ENCODE measurements at regions not wholly inside any gene's neighbourhood (a gene's known extent, or its start where the extent isn't known, plus 50 kb on each side); places are given as distances from the start of the nearest gene placed in this dataset.
"Not testable (repeated sequence)": the region's sequence is repeated elsewhere in the genome, so short reads cannot be mapped to it uniquely, and the experiment has no call there.

DNA sequence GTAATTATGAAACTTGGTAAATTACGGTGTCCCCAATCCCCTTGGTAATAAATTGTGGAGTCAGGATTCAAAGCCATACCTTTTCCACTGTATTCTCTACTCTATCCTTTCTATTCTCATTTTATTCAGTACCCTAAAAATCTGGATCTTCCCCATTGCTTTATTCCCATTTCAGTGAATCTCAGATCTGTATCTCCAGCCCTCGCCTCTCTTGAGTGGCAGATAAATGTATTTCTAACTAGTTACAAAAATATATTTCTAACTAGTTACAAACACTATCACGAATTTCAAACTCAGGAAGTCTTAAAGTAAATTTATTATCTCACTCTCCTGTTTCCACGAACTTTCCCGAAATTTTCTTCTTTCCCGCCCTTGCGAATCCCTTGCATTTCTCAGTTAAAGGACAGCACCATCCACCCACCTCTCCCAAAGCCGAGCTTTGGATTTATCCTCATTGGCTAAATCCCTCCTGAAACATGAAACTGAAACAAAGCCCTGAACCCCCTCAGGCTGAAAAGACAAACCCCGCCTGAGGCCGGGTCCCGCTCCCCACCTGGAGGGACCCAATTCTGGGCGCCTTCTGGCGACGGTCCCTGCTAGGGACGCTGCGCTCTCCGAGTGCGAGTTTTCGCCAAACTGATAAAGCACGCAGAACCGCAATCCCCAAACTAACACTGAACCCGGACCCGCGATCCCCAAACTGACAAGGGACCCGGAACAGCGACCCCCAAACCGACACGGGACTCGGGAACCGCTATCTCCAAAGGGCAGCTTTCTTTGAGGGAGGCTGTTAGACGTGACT is 164.3 kb upstream of the PABPC3 start:
- no peak for DNase-seq

GRCh38 chr13:24933106-24934023 is 162.6 kb upstream of the PABPC3 start:
- not testable (repeated sequence) for DNase-seq

- not testable (repeated sequence) for DNase-seq
Measured at GRCh38 chr13:24934024-24934385, 161.9 kb upstream of the PABPC3 start.

GRCh38 chr13:24938966-24939365 is 157.0 kb upstream of the PABPC3 start:
- no peak for DNase-seq

DNA sequence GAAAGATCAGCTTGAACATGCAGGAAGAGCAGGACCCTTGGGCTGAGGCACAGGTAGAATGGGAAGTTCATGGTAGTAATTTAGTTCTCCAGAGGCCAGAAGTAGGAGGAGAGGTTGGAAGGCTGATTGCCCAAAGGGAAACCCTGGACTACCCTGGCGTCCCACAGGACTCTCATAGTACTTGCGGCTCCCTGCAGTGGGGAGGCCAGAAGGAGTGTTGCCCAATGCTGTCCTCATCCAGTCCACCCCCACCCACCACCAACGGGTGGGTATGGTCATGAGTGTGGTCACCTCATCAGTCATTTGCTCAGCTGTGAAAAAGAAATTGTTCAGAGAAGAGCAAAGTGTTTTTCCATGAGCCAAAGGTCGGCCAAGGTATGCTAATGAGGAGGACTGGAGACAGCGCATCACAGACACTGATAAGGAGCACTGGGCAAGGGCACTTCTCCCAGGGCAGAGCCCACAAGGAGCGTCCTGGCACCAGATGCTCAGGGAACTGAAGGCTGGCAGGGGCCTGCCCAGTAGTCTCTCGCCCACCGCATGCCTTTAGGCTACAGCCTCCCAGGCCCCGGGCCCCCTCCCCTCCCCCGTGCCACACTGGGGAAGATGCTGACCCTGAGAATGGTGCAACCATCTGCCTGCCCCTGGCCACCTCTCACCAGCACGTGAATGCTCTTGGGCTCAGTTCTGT is 154.8 kb upstream of the PABPC3 start:
- not testable (repeated sequence) for DNase-seq

DNA sequence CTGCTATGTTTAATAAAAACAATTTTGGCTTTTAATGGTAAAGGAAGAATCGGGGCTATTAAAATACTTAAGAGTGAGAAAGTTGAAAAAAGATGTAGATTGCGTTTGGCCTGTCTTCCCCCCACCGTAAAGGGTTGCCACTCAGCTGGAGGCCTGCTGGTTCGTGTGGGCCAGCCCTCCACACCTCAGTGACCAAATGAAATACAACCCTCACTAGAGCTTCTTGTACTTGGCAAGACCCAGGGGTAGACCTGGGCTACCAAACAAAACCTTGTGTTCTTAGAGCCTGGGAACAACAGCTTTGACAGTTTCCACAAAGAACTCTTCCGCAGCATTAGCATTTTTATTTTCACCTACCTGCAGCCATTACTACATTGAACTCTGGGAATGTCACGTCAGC is 152.8 kb upstream of the PABPC3 start:
- DNase-seq = no peak

- DNase-seq = not testable (repeated sequence)
Measured at GRCh38 chr13:24944073-24944472, 151.9 kb upstream of the PABPC3 start.

GRCh38 chr13:24948977-24949376 is 147.0 kb upstream of the PABPC3 start:
- DNase-seq = not testable (repeated sequence)

DNA sequence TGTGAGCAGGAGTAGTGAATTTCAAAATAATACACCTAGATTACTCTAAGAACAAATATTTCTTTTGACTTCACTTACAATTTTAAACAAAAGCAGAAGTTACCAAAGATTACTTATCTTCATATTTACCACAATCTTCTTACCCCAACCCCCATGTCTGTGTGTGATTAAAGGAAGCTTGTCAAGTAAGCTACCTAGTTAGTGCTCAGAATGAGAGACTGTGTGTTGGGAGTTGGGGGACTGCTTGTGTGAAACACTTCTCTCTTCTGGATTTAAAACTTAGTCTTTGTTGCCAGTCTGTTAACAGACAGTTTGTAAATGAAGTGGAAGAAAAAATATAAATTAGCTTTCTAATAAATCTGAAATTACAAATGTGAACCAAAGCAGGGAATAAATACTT is 145.3 kb upstream of the PABPC3 start:
- DNase-seq = not testable (repeated sequence)

DNA sequence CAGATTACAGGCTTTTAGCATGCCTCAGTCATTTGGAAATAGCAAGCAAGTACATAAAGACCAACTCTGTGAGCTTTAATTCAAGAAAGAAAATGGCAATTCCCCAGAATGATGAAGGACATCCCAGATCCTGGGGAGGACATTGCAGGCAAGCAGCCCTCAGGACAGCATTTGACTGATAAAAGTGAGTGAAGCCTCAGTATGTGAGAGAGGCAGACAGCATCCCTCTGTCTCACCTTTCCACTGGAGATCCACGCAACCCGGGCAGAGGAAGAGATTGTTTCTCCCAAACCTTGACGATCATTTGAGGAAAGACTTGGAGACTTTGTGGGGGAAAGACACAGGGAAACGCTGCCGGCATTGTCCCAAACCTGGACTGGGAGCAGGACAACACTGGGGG is 128.0 kb upstream of the PABPC3 start:
- DNase-seq = not testable (repeated sequence)

DNA sequence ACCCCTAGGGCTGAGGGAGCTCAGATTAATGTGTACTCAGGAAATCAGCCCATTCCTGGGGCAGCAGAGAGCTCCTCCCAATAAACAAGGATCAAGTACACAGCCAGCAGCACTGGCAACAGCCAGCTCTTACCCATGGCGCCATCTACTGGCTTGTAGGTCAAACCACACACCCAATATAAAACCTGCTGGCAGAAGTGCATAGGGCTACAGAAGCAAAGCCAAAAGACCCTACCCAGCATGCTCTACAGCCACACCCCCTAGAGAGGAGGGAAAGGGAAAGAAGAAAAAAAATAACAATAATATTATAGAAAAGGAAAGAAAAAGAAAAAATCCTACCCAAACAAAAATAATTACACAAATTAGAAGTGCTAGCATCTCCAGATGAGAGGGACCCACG is 127.5 kb upstream of the PABPC3 start:
- DNase-seq = not testable (repeated sequence)

- not testable (repeated sequence) for DNase-seq
Measured at GRCh38 chr13:24973102-24973501, 122.8 kb upstream of the PABPC3 start.

GRCh38 chr13:24981181-24981803 is 114.6 kb upstream of the PABPC3 start:
- not testable (repeated sequence) for DNase-seq

- DNase-seq = peak; percentile 17
Measured at GRCh38 chr13:24982333-24982999, 113.5 kb upstream of the PABPC3 start.

GRCh38 chr13:24983094-24983493 is 112.8 kb upstream of the PABPC3 start:
- no peak for DNase-seq

DNA sequence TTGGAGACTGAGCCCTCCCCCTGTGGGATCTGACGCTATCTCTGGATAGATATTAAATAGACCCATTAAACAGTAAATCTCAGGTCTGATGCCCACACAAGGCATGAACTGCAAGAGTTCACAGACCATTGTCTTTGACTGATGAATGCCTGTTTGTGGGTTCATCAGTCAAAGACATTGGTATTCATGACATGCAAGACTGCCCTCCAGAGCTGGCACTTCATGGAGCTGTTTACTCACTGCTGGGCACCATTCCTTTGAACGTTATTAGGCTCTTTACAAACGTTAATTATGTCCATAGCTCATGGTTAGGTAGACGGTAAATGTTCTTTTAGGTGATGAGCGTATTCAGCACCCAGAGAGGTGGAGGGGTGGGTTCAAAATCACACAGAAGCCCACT is 111.8 kb upstream of the PABPC3 start:
- DNase-seq = no peak

- no peak for DNase-seq
Measured at GRCh38 chr13:24985107-24985506, 110.8 kb upstream of the PABPC3 start.

DNA sequence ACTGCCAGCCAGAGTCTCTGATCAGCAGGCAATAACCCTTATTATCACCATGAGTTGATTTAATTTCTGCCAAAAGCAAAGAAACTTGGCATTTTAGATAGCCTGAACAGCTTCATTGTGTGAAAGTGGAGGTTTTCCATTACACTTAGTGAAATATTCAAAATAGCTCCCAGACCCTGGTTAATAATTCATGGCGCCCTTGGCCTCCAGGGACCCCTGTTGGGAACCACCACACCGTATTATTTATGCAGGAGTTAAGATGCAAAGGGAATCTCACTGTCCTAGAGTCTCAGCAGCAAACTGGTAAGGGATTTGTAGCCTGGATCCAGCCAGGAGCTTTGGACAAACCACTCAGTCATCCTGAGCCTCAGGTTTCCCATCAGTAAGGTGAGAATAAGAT is 110.0 kb upstream of the PABPC3 start:
- DNase-seq = no peak

DNA sequence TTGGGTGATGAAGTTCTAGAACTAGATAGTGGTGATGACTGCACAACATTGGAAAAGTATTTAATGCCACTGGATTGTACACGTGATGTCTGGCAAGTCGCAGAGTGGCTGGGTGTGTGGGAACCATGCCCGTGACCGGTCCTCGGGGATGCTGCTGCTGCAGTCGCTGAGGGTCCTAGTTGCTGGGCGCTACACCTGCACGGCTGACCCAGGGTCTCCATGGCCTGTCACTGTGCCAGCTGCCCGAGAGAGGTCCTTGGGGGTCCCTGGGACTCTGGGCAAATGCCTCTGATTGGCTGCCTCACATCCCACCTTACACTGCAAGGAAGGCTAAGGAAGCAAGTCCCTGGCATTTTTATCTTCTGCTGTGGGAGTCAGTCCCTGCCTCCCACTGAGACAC is 109.1 kb upstream of the PABPC3 start:
- no peak for DNase-seq

GRCh38 chr13:24989959-24990358 is 106.0 kb upstream of the PABPC3 start:
- DNase-seq = not testable (repeated sequence)

DNA sequence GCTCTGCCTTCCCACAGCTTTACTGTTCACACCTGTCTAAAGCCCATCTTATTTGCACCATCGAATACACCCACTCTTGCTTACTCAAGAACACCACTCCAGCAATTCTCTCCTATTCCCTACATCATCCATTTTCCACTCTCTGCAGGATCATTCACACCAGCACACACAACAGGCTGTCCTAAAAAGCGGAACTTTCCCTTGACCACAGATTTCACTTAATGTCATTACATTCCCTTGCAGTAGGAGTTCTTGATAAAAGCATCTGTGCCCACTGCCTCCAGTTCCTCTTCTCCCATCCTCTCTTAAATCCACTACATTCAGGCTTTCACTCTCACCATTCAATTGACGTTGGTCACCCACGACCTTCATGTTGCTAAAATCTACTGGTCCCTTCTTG is 103.0 kb upstream of the PABPC3 start:
- DNase-seq = not testable (repeated sequence)

DNA sequence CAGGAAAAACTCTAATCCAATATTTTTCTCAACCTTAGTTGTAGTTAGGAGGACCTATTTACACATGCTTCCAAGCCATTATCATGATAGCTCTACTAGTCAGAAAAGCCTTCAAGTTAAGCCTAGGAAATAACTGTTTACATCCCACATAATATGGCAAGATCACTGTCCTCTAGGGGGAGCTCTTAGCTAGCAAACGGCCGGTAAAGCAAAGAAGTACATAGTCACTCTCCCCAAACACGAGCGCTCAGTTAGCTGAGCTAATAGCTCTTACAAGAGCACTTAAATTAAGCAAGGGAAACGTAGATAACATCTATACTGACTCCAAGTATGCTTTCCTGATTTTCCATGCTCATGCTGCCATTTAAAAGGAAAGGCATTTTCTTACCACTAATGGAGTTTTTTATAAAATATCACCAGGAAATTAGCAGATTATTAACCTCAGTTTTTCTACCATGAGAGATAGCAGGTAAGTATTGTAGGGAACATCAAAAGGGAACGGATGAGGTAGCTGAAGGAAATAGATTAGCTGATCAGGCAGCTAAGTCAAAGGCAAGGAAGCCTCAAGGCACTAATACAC is 100.6 kb upstream of the PABPC3 start:
- DNase-seq = peak; percentile 97
